ENCODE measurements at regions not wholly inside any gene's neighbourhood (a gene's known extent, or its start where the extent isn't known, plus 50 kb on each side); places are given as distances from the start of the nearest gene placed in this dataset.

GRCh38 chr2:49621016-49621415 is 466.7 kb upstream of the FSHR start:
- TF ChIP-seq SUZ12 (IDR thresholded peaks at IDR 0.05; ENCODE audit: unreplicated experiment) = no peak
- TF ChIP-seq ATF3 (IDR thresholded peaks at IDR 0.05; ENCODE audit: borderline replicate concordance, extremely low read depth, low read depth, low read length) = no peak
- no peak for TF ChIP-seq RCOR1 (conservative IDR thresholded peaks at IDR 0.05; ENCODE audit: low read depth, low read length)
- TF ChIP-seq E4F1 (IDR thresholded peaks at IDR 0.05; ENCODE audit: borderline replicate concordance, partially characterized antibody) = no peak
- no peak for TF ChIP-seq CEBPB (IDR thresholded peaks at IDR 0.05; ENCODE audit: borderline replicate concordance in 1 of 2, low read depth in 2 of 2, low read length in 2 of 2)
- no peak for TF ChIP-seq POLR2A (IDR thresholded peaks at IDR 0.05; ENCODE audit: low read depth, low read length)
- no peak for TF ChIP-seq EZH2 (IDR thresholded peaks at IDR 0.05; ENCODE audit: borderline replicate concordance, control insufficient read depth, low read depth, low read length)
- no peak for TF ChIP-seq SMC3 (IDR thresholded peaks at IDR 0.05; ENCODE audit: borderline replicate concordance, low read length)
